OCI-LY7 (cell line): ENCODE measurements at regions not wholly inside any gene's neighbourhood (a gene's known extent, or its start where the extent isn't known, plus 50 kb on each side); places are given as distances from the start of the nearest gene placed in this dataset.

Source experiments
- BruUV-seq: library from RNA; stranded (reverse); fragments of 400-500 nt; replicated peaks from 2 replicates; lab custom pipeline; 2021; lab: Mats Ljungman, UMichigan
- CTCF ChIA-PET: fragments of 300-600 bp; sonication (Branson Sonifier 250); formaldehyde crosslinking; loops from one replicate; lab custom pipeline; 2022; ENCODE audit warnings: antibody characterized with exemption; ENCODE audit not compliant: unreplicated experiment; lab: Charles Lee
- POLR2A ChIA-PET: fragments of 300-600 bp; sonication (Branson Sonifier 250); formaldehyde crosslinking; loops from one replicate; lab custom pipeline; 2022; ENCODE audit warnings: antibody characterized with exemption; lab: Charles Lee
- DNase-seq: peaks from one replicate; pipeline ENCODE4 v3.0.0-alpha.2; 2015; ENCODE audit warnings: low spot score
- H2AFZ ChIP-seq: fragments of 200-600 bp; sonication (generic), shearing (Covaris generic); 2 replicates; pipeline ENCODE4 v1.6.1; 2014; ENCODE audit warnings: mild to moderate bottlenecking, antibody characterized with exemption, low read length, moderate library complexity
- H3K27ac ChIP-seq: fragments of 200-600 bp; sonication (generic); 2 replicates; pipeline ENCODE4 v1.5.1; 2014; ENCODE audit warnings: mixed run types, low read depth, mild to moderate bottlenecking, moderate library complexity, low read length, inconsistent platforms; ENCODE audit not compliant: poor library complexity, severe bottlenecking
- H3K36me3 ChIP-seq: fragments of 200-600 bp; sonication (generic); 2 replicates; pipeline ENCODE4 v1.6.1; 2014; ENCODE audit warnings: mild to moderate bottlenecking, antibody characterized with exemption, low read length, moderate library complexity, mixed read lengths; ENCODE audit not compliant: insufficient read depth
- H3K4me1 ChIP-seq: fragments of 200-600 bp; sonication (generic); 2 replicates; pipeline ENCODE4 v1.5.1; 2014; ENCODE audit warnings: mild to moderate bottlenecking, low read length; ENCODE audit not compliant: insufficient read depth, poor library complexity, severe bottlenecking
- H3K4me2 ChIP-seq: fragments of 200-600 bp; sonication (generic); 2 replicates; pipeline ENCODE4 v1.6.1; 2014; ENCODE audit warnings: mild to moderate bottlenecking, low read length
- H3K4me3 ChIP-seq: fragments of 200-600 bp; sonication (generic); 2 replicates; pipeline ENCODE4 v1.5.1; 2014; ENCODE audit warnings: mild to moderate bottlenecking, low read depth, low read length; ENCODE audit not compliant: poor library complexity, severe bottlenecking
- H3K79me2 ChIP-seq: fragments of 200-600 bp; sonication (generic); 2 replicates; pipeline ENCODE4 v1.6.1; 2016; ENCODE audit warnings: low read depth, mild to moderate bottlenecking, low read length, moderate library complexity, mixed read lengths; ENCODE audit not compliant: insufficient read depth
- H3K9me2 ChIP-seq: fragments of 200-600 bp; sonication (generic); 2 replicates; pipeline ENCODE4 v1.6.1; 2016; ENCODE audit warnings: mild to moderate bottlenecking, low read length, mixed read lengths; ENCODE audit not compliant: insufficient read depth
- H3K9me3 ChIP-seq: fragments of 200-600 bp; sonication (generic); 2 replicates; pipeline ENCODE4 v1.6.1; 2014; ENCODE audit warnings: mild to moderate bottlenecking, mixed run types, low read length, mixed read lengths
- H4K20me1 ChIP-seq: fragments of 200-600 bp; sonication (generic); 2 replicates; pipeline ENCODE4 v1.6.1; 2014; ENCODE audit warnings: mild to moderate bottlenecking, antibody characterized with exemption, low read length, moderate library complexity, mixed read lengths; ENCODE audit not compliant: insufficient read depth
- CTCF ChIP-seq: fragments of 200-600 bp; sonication (generic); conservative IDR thresholded peaks from 2 replicates; pipeline ENCODE4 v1.5.1; 2014; ENCODE audit warnings: mild to moderate bottlenecking, antibody characterized with exemption, low read length, moderate library complexity, mixed read lengths
- EZH2phosphoT487 ChIP-seq: fragments of 200-600 bp; sonication (generic); IDR thresholded peaks from 2 replicates; pipeline ENCODE4 v1.6.1; 2018; ENCODE audit warnings: low read depth, borderline replicate concordance, mild to moderate bottlenecking, mixed run types, antibody characterized with exemption, low read length, moderate library complexity, mixed read lengths
- intact Hi-C: fragments of 100-400 bp; cut with micrococcal nuclease; formaldehyde crosslinking; loops from one replicate; pipeline ENCODE4 v1.10.0; 2022; ENCODE audit not compliant: unreplicated experiment

DNA sequence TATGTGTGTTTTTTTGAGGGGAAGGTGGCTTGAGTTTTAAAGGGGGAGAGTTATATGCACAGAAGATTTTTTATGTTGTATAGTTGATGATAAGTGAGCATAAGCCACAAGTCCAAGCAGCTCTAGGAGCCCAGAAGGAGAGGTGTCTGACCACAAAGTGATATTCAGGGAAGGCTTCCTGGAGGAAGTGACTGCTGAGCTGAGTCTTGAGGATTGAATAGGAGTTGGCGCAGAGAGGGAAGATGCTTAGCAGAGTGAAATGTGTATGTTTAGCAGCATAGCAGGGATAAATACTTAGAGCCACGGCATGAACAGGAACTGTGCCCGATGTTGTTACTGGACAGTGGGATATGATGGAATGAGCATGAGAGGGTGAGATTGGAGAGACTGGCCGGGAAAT is 255.1 kb upstream of the KCNG1 start:
- ChIA-PET CTCF (no interaction called here), POLR2A (no interaction called here)
- BruUV-seq = no TSS peak

DNA sequence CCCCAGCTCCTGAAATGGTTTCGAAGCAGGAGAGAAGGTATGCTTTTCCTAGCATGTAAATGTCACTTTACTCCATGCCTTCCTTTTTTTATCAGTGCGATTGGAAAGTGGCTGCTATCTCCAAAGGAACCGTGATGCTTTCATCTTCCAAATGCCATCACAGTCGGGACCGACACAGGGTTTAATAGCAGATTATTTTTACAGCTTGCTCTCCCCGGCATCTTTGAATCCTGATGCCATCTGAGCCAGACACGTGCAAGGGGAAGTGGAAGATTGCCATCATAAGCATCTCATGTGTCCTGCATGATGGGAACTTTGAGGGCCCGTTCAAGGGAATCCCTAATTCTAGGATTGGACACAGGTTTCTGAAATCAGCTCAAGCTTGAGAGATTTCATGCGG is 253.4 kb upstream of the KCNG1 start:
- intact Hi-C loops = no loop called here
- DNase-seq = no peak
- ChIA-PET POLR2A (interaction anchor here (0.7 kb wide), 1 partner anchor 336 kb away, joined by 4 read pairs; no protein-coding TSS in a partner anchor), CTCF (no interaction called here)
- TF ChIP-seq CTCF (no peak), EZH2phosphoT487 (no peak)
- no peak overlapping the region for H3K4me2 ChIP-seq
- H2AFZ ChIP-seq = no peak overlapping the region
- no peaks in the 10 kb centered on the region for H3K79me2 ChIP-seq
- no peaks in the 10 kb centered on the region for H3K9me2 ChIP-seq
- H3K9me3 ChIP-seq = no peaks in the 10 kb centered on the region
- no peak overlapping the region for H3K27ac ChIP-seq
- no peaks in the 10 kb centered on the region for H3K4me1 ChIP-seq
- no peaks in the 10 kb centered on the region for H4K20me1 ChIP-seq
- BruUV-seq = no TSS peak
- no peaks in the 10 kb centered on the region for H3K36me3 ChIP-seq
- H3K4me3 ChIP-seq = no peak overlapping the region

More for the DNA sequence above, 255.1 kb upstream of the KCNG1 start:
- no peaks in the 10 kb centered on the region for H3K4me1 ChIP-seq
- no peaks in the 10 kb centered on the region for H4K20me1 ChIP-seq
- intact Hi-C loops = no loop called here
- no peaks in the 10 kb centered on the region for H3K79me2 ChIP-seq
- TF ChIP-seq CTCF (no peak), EZH2phosphoT487 (no peak)
- H3K36me3 ChIP-seq = no peaks in the 10 kb centered on the region
- H2AFZ ChIP-seq = no peak overlapping the region
- no peak overlapping the region for H3K4me3 ChIP-seq
- no peaks in the 10 kb centered on the region for H3K9me3 ChIP-seq
- no peak overlapping the region for H3K4me2 ChIP-seq
- no peaks in the 10 kb centered on the region for H3K9me2 ChIP-seq
- H3K27ac ChIP-seq = no peak overlapping the region
- DNase-seq = no peak

DNA sequence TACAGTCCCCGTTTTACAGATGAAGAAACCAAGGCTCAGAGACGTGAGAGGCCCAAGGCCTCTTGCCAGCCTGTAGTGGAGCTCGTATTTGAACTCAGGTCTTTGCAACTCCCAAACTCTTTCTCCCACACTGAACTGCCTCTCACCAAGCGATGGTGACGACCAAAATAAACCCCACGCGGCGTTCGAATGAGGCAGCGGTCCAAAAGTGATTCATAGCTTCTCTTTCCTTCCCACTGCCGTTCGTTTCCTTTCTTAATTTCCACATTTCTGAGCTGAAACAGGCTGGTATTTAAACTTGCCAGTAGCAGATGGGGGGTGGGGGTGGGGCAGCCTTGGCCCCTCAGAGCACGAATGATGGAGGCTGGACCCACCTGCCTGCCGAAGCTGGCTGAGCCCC is 252.9 kb upstream of the KCNG1 start:
- TF ChIP-seq CTCF (no peak), EZH2phosphoT487 (no peak)
- no peak for DNase-seq
- no peak overlapping the region for H2AFZ ChIP-seq
- H3K9me2 ChIP-seq = no peaks in the 10 kb centered on the region
- no peak overlapping the region for H3K27ac ChIP-seq
- no peaks in the 10 kb centered on the region for H3K9me3 ChIP-seq
- H4K20me1 ChIP-seq = no peaks in the 10 kb centered on the region
- intact Hi-C loops = no loop called here
- no peak overlapping the region for H3K4me2 ChIP-seq
- no peaks in the 10 kb centered on the region for H3K36me3 ChIP-seq
- CTCF ChIA-PET = no interaction called here
- no peaks in the 10 kb centered on the region for H3K79me2 ChIP-seq
- no peak overlapping the region for H3K4me3 ChIP-seq
- BruUV-seq = no TSS peak
- H3K4me1 ChIP-seq = no peaks in the 10 kb centered on the region
- POLR2A ChIA-PET = interaction anchor here (0.6 to 0.7 kb wide), 2 partner anchors 64 to 336 kb away, joined by 3 to 4 read pairs; no protein-coding TSS in a partner anchor
